ENCODE measurements at regions not wholly inside any gene's neighbourhood (a gene's known extent, or its start where the extent isn't known, plus 50 kb on each side); places are given as distances from the start of the nearest gene placed in this dataset.

- TF ChIP-seq POLR2A (IDR thresholded peaks at IDR 0.05; ENCODE audit: low read depth, low read length) = no peak
- no peak for TF ChIP-seq ELK1 (IDR thresholded peaks at IDR 0.05; ENCODE audit: borderline replicate concordance, low read depth, low read length)
- TF ChIP-seq CTCF (conservative IDR thresholded peaks at IDR 0.05; ENCODE audit: low read depth, low read length) = no peak
- no peak for TF ChIP-seq BHLHE40 (IDR thresholded peaks at IDR 0.05; ENCODE audit: low read depth, low read length)
- TF ChIP-seq RFX5 (IDR thresholded peaks at IDR 0.05; ENCODE audit: low read depth, low read length) = no peak
- TF ChIP-seq FOS (IDR thresholded peaks at IDR 0.05; ENCODE audit: low read depth, low read length) = no peak
- no peak for TF ChIP-seq NFE2L2 (IDR thresholded peaks at IDR 0.05; ENCODE audit: low read depth, low read length)
- TF ChIP-seq MAFK (IDR thresholded peaks at IDR 0.05; ENCODE audit: low read depth, low read length) = no peak
- no peak for TF ChIP-seq CHD1 (IDR thresholded peaks at IDR 0.05; ENCODE audit: low read depth, low read length)
- no peak for TF ChIP-seq CEBPB (IDR thresholded peaks at IDR 0.05; ENCODE audit: low read depth, low read length)
- no peak for TF ChIP-seq USF2 (IDR thresholded peaks at IDR 0.05; ENCODE audit: low read depth, low read length)
- TF ChIP-seq MAZ (IDR thresholded peaks at IDR 0.05; ENCODE audit: borderline replicate concordance, low read depth, low read length) = no peak
These were observed 410.7 kb upstream of the JAG1 start for GRCh38 chr20:11084508-11084907.
